Natural killer cell (primary cell): ENCODE measurements at regions not wholly inside any gene's neighbourhood (a gene's known extent, or its start where the extent isn't known, plus 50 kb on each side); places are given as distances from the start of the nearest gene placed in this dataset.

Source experiments
- ATAC-seq, 3 donors: fragments of 150-1000 bp in 2 of 3; fragments of 200-7000 bp in 1 of 3; cut with Tn5 transposase; 1 replicate in 1 of 3; 2 replicates in 2 of 3; pipeline ENCODE4 v1.10.0; 2021; ENCODE audit warnings: mild to moderate bottlenecking in 2 of 3, moderate library complexity in 2 of 3
- DNase-seq, 2 donors: peaks; one replicate each; pipeline versions ENCODE4 v3.0.0 to v3.0.0-alpha.2; 2013 to 2021; ENCODE audit warnings: mixed read lengths in 1 of 2
- H3K27ac ChIP-seq: one replicate; pipeline ENCODE4 v1.5.1; 2013; ENCODE audit warnings: mild to moderate bottlenecking, low read length
- H3K27me3 ChIP-seq: one replicate; pipeline ENCODE4 v1.6.1; 2013; ENCODE audit warnings: low read length; ENCODE audit not compliant: control insufficient read depth, insufficient read depth
- H3K36me3 ChIP-seq: one replicate; pipeline ENCODE4 v1.6.1; 2013; ENCODE audit warnings: low read length; ENCODE audit not compliant: control insufficient read depth, insufficient read depth
- H3K4me1 ChIP-seq: one replicate; pipeline ENCODE4 v1.6.1; 2013; ENCODE audit warnings: low read length; ENCODE audit not compliant: control insufficient read depth, insufficient read depth
- H3K4me3 ChIP-seq: one replicate; pipeline ENCODE4 v1.5.1; 2013; ENCODE audit warnings: low read length
- H3K9me3 ChIP-seq: one replicate; pipeline ENCODE4 v1.6.1; 2013; ENCODE audit warnings: low read length; ENCODE audit not compliant: control insufficient read depth, insufficient read depth
- H3K27ac Mint-ChIP-seq, 2 donors: one replicate each; pipeline ENCODE4 v1.8.0; 2022; ENCODE audit warnings: mild to moderate bottlenecking in 2 of 2, mixed read lengths in 2 of 2, moderate library complexity in 1 of 2
- H3K27me3 Mint-ChIP-seq, 2 donors: one replicate each; pipeline ENCODE4 v1.8.0; 2022; ENCODE audit warnings: low read depth in 2 of 2, mixed read lengths in 2 of 2
- H3K36me3 Mint-ChIP-seq: one replicate; pipeline ENCODE4 v1.8.0; 2022; ENCODE audit warnings: mixed read lengths
- H3K4me1 Mint-ChIP-seq, 2 donors: one replicate each; pipeline ENCODE4 v1.8.0; 2022; ENCODE audit warnings: mixed read lengths in 2 of 2
- H3K4me3 Mint-ChIP-seq: one replicate; pipeline ENCODE4 v1.8.0; 2022; ENCODE audit warnings: mild to moderate bottlenecking, moderate library complexity, mixed read lengths
- H3K9me3 Mint-ChIP-seq, 2 donors: one replicate each; pipeline ENCODE4 v1.8.0; 2022; ENCODE audit warnings: mixed read lengths in 2 of 2
- CTCF ChIP-seq: fragments of 200-600 bp; IDR thresholded peaks from one replicate; pipeline ENCODE4 v1.8.0; 2022; ENCODE audit warnings: antibody characterized with exemption
- WGBS: methylation state at CpG from one replicate; pipeline ENCODE4 v1.1.7; 2013; ENCODE audit warnings: missing lambda C conversion rate; ENCODE audit not compliant: insufficient coverage; 5-methylcytosine and 5-hydroxymethylcytosine counted together
- intact Hi-C: fragments of 100-400 bp; cut with micrococcal nuclease; formaldehyde crosslinking; loops from one replicate; pipeline ENCODE4 v1.14.2; 2022

- Mint-ChIP-seq H3K4me3 (no peak overlapping the region), H3K4me1 (no peaks in the 10 kb centered on the region), H3K27ac (no peak overlapping the region), H3K36me3 (no peaks in the 10 kb centered on the region), H3K9me3 (peaks cover 16 to 22% of the 10 kb centered on the region in 2 donors), H3K27me3 (no peaks in the 10 kb centered on the region)
- no peak for DNase-seq
- H3K27ac ChIP-seq: no peak overlapping the region
- no peak for TF ChIP-seq CTCF
- no peaks in the 10 kb centered on the region for H3K36me3 ChIP-seq
- H3K9me3 ChIP-seq: no peaks in the 10 kb centered on the region
- no peaks in the 10 kb centered on the region for H3K27me3 ChIP-seq
- intact Hi-C loops: no loop called here
- no peak overlapping the region for H3K4me3 ChIP-seq
- H3K4me1 ChIP-seq: no peaks in the 10 kb centered on the region
- ATAC-seq: no peak
- 88% methylated on average over 4 of the region's 4 CpGs for WGBS
Observed at GRCh38 chr4:181933471-181933870, 309.7 kb upstream of the TENM3 start.

GRCh38 chr4:181938631-181939030, 304.6 kb upstream of the TENM3 start:
- no peaks in the 10 kb centered on the region for H3K27me3 Mint-ChIP-seq
- 77% methylated on average over 3 of the region's 4 CpGs for WGBS
- no peak overlapping the region for H3K27ac Mint-ChIP-seq
- H3K4me3 Mint-ChIP-seq: no peak overlapping the region
- intact Hi-C loops: no loop called here
- Histone ChIP-seq H3K9me3 (no peaks in the 10 kb centered on the region), H3K27ac (no peak overlapping the region), H3K4me1 (no peaks in the 10 kb centered on the region), H3K36me3 (no peaks in the 10 kb centered on the region), H3K27me3 (no peaks in the 10 kb centered on the region), H3K4me3 (no peak overlapping the region)
- H3K9me3 Mint-ChIP-seq: peaks cover 7 to 14% of the 10 kb centered on the region in 2 donors
- ATAC-seq (no peak), DNase-seq (no peak)
- H3K36me3 Mint-ChIP-seq: no peaks in the 10 kb centered on the region
- TF ChIP-seq CTCF: no peak
- H3K4me1 Mint-ChIP-seq: no peaks in the 10 kb centered on the region

- ATAC-seq: no peak
Observed at GRCh38 chr4:181939199-181939945, 303.8 kb upstream of the TENM3 start.

More at GRCh38 chr4:181939199-181939945, 303.8 kb upstream of the TENM3 start:
- no peaks in the 10 kb centered on the region for H3K4me1 ChIP-seq
- no peaks in the 10 kb centered on the region for H3K4me1 Mint-ChIP-seq
- H3K27me3 ChIP-seq: no peaks in the 10 kb centered on the region
- H3K9me3 Mint-ChIP-seq: peaks cover 7 to 14% of the 10 kb centered on the region in 2 donors
- 86% methylated on average over 12 of the region's 15 CpGs for WGBS
- no peak for TF ChIP-seq CTCF
- H3K9me3 ChIP-seq: no peaks in the 10 kb centered on the region
- H3K27me3 Mint-ChIP-seq: no peaks in the 10 kb centered on the region
- no peak overlapping the region for H3K27ac ChIP-seq
- no peak overlapping the region for H3K4me3 Mint-ChIP-seq
- H3K27ac Mint-ChIP-seq: no peak overlapping the region
- no peak for DNase-seq
- H3K4me3 ChIP-seq: no peak overlapping the region
- no peaks in the 10 kb centered on the region for H3K36me3 Mint-ChIP-seq
- no peaks in the 10 kb centered on the region for H3K36me3 ChIP-seq
- intact Hi-C loops: no loop called here
